ENCODE measurements at regions not wholly inside any gene's neighbourhood (a gene's known extent, or its start where the extent isn't known, plus 50 kb on each side); places are given as distances from the start of the nearest gene placed in this dataset.

DNA sequence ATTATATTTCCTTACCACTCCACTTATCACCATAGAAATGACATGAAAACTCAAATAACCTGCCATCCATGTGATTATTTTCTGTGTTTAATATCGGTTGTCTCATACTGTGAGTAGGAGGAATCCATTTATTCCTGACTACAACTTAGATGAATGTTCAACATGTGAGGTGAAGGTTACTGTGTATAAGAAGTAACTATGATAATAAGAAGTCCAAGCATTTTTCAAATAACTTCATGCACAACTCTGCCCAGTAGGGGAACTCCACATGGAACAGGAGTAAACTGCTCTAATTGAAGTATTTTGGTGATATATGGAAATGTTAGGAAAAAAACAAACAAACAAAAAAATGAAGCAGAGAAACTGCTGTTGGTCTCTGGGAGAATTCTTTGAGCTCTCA, 447.5 kb upstream of the GRIN3A start:
- TF ChIP-seq CTCF (IDR thresholded peaks at IDR 0.05) (no peak), POLR2A (IDR thresholded peaks at IDR 0.05) (no peak)
